ENCODE measurements at regions not wholly inside any gene's neighbourhood (a gene's known extent, or its start where the extent isn't known, plus 50 kb on each side); places are given as distances from the start of the nearest gene placed in this dataset.

- no peak for DNase-seq (ENCODE audit: low read depth)
Measured at GRCh38 chr2:173770947-173771678, 194.1 kb downstream of the SP3 start.

DNA sequence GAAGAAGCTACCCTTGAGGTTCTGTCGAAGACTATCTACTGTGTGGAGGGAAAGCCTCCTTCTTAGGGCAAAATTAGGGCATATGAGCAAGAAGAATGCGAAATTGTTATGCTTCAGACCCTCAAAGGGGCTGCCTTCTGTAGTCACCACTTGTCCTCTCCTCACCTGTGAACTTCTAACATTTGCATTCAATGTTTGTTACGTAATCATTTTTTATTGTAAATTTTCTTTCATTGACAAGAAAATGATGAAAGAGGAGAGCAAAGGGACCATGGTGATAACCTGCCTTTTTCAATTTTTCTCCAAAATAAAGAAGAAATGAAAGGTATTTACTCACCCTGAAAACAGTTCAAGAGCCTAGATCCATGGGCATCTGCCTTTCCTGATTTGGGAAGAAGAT, 193.0 kb downstream of the SP3 start:
- no peak for DNase-seq (ENCODE audit: low read depth)

DNA sequence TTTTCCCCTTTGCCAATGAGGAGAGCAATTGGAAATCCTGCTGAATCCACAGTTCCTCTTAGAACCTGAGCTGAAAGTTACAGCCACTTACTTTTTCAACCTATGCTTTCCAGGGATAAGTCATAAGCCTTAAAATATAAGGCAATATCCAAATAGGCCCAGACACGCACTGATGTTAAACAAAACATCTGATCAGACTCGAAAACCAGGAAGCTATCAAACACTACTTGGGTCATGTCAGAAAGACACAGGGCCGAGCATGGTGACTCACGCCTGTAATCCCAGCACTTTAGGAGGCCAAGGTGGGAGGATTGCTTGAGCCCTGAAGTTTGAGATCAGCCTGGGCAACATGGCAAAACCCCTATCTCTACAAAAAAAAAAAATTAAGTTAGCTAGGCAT, 192.1 kb downstream of the SP3 start:
- no peak for DNase-seq (ENCODE audit: low read depth)

GRCh38 chr2:173775440-173775839, 189.7 kb downstream of the SP3 start:
- DNase-seq (ENCODE audit: low read depth): no peak

DNA sequence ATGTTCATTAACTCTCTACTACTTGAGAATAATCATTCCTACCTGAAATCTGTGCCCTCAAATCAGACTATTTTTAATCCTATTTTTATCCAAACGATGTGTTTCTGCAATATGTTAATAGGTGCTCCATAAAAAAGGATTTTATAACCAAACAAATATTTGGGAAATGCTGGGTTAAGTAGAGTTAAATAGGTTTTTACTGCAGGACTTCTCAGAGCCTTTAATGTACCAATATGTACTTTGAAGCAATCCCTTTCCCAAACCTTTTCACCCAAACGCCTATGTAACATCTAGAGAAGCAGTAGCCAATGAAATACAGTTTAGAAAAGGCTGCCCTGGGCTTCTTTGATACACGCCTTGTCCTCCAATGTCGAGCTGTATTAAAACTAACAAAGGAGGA, 182.5 kb downstream of the SP3 start:
- no peak for DNase-seq (ENCODE audit: low read depth)

DNA sequence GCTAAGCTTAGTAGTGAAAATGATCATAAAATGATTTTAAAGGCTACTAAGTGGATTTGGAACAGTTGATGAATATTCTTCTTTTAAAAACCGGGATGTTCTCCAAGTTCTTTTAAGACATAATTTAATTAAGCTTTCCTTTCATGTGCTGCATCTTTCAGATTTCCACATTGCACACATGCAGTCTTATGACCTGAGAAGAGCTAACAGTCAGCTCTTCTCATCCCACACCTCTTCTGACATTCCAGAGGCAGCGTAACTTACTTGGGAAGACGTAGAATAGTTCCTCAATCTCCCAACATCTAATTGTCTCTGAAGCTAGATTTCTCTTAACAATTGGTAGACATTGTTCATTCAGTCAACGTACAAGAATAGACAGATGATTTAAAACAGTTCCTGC, 181.8 kb downstream of the SP3 start:
- DNase-seq (ENCODE audit: low read depth): no peak

DNA sequence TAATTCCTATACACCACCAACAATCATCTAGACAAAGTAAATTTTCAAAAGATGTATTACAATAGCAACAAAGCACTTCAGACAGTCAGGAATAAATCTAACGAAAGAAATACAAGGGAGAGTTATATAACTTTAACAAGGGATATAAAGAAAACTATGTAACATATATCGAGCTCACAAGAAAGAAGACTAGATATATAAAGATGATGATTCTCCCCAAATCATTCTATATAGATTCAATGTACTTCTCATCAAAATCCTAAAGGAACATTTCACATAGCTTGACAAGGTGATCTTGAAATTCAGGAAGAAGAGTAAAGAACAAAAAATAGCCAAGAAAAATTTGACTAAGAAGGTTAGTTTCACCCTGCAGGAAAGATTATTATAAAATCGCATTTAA, 179.4 kb downstream of the SP3 start:
- DNase-seq (ENCODE audit: low read depth): no peak

DNA sequence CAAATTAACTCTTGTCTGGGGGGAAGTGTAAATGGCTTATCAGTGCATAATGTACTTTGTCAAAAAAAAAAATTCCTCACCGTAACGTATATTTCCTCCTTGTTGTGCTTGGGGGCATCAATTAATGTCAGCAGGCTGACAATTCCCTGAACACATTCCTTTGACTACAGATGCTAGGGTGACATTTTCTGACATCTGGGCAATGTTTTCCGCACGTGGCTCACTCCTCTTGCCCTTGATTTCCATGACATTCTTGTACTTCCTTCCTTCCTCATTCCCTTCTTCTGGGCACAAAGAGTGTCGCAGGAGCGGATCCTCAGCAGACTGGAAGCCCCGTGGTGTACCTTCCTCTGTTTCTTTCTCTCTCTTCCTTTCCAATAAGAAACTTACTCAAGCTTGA, 173.7 kb downstream of the SP3 start:
- DNase-seq (ENCODE audit: low read depth): no peak

GRCh38 chr2:173792166-173792565, 173.0 kb downstream of the SP3 start:
- DNase-seq (ENCODE audit: low read depth): no peak

GRCh38 chr2:173792741-173793140, 172.4 kb downstream of the SP3 start:
- DNase-seq (ENCODE audit: low read depth): no peak

GRCh38 chr2:173793709-173794565, 171.2 kb downstream of the SP3 start:
- no peak for DNase-seq (ENCODE audit: low read depth)

DNA sequence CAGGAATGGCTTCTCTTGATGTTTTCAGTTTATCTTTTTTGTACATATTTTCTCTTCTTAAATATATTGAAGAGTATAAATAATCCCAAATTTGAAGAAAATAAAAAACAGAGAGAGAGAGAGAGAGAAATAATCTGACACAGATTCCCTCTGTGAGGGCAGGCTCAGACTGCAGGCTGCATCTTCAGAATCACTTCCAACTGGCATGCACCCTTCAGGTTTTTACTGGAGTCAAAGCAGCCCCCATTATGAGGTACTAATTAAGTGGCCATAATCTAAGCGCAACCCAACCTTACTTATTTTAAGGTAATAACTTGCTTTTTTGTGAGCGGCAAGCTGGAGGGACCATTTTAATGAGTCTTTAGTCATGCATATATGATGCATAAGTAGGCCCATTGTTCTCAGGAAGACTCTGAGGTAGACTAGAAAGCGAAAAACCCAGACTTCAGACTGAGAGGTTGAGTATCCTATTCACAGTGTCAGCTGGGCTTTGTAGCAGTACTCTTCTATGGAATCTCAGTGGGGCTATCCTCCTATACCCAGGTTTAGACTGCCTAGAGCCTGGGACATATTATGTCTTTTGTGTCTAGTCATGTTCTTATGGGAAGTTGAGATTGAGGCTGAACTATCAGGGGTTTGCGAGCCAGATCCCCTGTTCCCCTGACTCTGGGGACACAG, 167.4 kb downstream of the SP3 start:
- no peak for DNase-seq (ENCODE audit: low read depth)

GRCh38 chr2:173802518-173802917, 162.7 kb downstream of the SP3 start:
- no peak for DNase-seq (ENCODE audit: low read depth)

GRCh38 chr2:173803449-173803848, 161.7 kb downstream of the SP3 start:
- DNase-seq (ENCODE audit: low read depth): no peak

- no peak for DNase-seq (ENCODE audit: low read depth)
Measured at GRCh38 chr2:173806761-173807160, 158.4 kb downstream of the SP3 start.

DNA sequence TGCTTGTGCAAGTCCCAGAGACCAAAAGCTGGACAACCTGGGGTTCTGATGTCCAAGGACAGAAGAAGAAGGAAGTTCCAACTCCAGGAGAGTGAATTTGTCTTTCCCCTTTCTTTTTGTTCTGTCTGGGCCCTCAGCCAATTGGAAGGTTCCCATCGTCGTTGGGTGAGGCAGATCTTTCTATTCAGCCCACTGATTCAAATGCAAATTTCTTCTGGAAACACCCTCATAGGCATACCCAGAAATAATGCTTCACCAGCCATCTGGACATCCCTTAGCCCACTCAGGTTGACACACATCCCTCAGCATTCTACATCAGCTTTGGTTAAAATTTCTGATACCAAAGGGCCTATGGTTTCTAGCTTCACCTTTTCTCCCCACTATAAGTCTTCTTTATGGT, 156.5 kb downstream of the SP3 start:
- no peak for DNase-seq (ENCODE audit: low read depth)

GRCh38 chr2:173812321-173812720, 152.9 kb downstream of the SP3 start:
- DNase-seq (ENCODE audit: low read depth): no peak

- DNase-seq (ENCODE audit: low read depth): no peak
Measured at GRCh38 chr2:173814306-173814705, 150.9 kb downstream of the SP3 start.

DNA sequence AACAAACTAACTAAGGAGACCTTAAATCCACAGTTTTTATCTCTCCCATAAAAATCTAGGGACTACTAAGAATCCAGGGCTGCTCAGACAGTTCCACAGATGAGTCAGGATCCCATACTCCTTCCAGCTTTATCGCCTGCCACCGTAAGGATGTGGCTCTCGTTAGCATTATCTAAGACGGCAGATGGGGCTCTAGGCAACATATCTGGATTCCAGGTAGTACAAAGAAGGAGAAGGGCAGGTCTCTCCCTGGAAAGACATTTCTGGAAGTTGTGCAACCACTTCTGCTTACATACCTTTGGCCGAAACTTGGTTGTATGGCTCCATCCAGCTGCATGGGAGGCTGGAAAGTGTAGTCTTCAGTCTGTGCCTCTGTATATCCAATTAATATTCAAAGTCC, 149.4 kb downstream of the SP3 start:
- DNase-seq (ENCODE audit: low read depth): no peak

DNA sequence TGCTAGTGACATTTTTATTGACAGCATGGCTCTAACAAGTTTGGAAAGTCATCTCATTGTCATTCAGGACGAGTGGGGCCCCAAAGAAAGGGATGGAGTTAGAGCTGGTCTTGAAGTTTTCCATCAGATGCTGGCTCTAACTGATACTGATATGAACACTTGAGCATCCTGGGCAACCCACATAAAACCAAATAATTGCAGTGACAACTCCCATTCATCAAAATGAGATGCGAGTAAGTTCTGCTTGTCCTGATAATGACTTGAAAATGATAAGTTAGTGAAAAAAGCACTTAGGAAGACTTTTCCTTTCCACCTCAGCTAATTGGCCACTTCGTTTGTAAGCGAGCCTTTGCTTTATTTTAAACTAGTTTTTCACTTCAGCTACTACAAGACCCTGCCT, 147.6 kb downstream of the SP3 start:
- DNase-seq (ENCODE audit: low read depth): no peak

GRCh38 chr2:173818285-173818684, 146.9 kb downstream of the SP3 start:
- no peak for DNase-seq (ENCODE audit: low read depth)

DNA sequence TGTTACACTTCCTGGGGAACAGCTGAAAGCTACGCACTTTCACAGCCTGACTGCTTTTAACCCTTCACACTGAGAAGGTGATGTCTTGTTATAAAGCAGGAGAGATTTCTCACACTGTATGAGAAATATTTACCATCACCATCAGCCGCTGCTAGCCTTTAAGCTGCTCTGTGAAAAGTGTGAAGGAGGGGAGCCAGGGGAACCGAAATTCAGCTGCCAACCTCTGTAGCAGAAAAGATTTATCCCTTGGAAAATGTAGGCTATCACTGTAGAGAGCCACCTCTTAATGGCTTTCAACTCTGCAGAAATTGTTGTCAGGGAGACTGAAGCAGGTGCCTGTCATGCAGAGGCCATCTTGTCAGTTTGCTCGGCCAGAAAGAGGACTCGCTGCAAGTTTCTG, 145.3 kb downstream of the SP3 start:
- DNase-seq (ENCODE audit: low read depth): no peak

DNA sequence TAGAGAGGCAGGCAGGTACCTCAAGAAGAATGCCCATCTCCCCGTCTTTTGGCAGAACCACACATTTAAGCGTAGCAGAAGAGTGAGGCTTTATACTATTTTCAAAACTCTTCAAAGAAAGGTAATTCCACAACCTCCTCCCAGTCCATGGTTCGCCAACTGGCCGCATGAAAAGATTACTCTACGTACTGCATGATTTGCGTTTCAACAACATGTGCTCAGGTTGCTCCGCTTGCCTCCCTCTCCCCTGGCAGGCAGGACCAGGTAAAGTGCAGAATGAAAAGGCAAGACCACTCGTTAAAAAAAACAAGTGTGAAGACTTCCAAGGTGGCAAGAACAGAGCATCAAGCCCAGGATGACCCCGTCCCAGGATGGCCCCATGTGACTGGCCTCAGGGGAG, 143.7 kb downstream of the SP3 start:
- DNase-seq (ENCODE audit: low read depth): no peak

All from stimulated activated CD4-positive, alpha-beta T cell treated with anti-CD3 and anti-CD28 coated beads, Interleukin-2, amount 100 ng/mL, for 4 hours (primary cell).